A549 (cell line): ENCODE measurements at regions not wholly inside any gene's neighbourhood (a gene's known extent, or its start where the extent isn't known, plus 50 kb on each side); places are given as distances from the start of the nearest gene placed in this dataset.

Experiments used
- ATAC-seq, 2 experiments: fragments of 200-7000 bp in 1 of 2; fragments of >200 bp in 1 of 2; cut with Nextera tagmentation in 1 of 2; cut with Tn5 transposase in 1 of 2; 3 replicates each; pipeline versions ENCODE4 v1.8.0 to v1.9.1; 2018 to 2020; ENCODE audit warnings: mild to moderate bottlenecking in 1 of 2, moderate library complexity in 1 of 2
- CTCF ChIA-PET: fragments of 300-600 bp; sonication (Branson Sonifier 250); formaldehyde crosslinking; extraction: SDS; loops from one replicate; lab custom pipeline; 2021; ENCODE audit warnings: antibody characterized with exemption, inconsistent platforms; lab: Yijun Ruan, JAX
- POLR2A ChIA-PET: fragments of 350-600 bp; formaldehyde crosslinking; extraction: SDS; loops from one replicate; lab custom pipeline; 2021; ENCODE audit warnings: antibody characterized with exemption, inconsistent platforms; lab: Yijun Ruan, JAX
- DNase-seq, 2 experiments: peaks; one replicate each; pipeline versions ENCODE4 v3.0.0 to v3.0.0-alpha.2; 2011 to 2016; ENCODE audit warnings: low read depth in 1 of 2, low spot score in 1 of 2
- FAIRE-seq: peaks from 2 replicates; lab custom pipeline; 2011; peaks lifted over from hg19 to GRCh38; lab: Jason Lieb, UNC
- H3K27ac ChIP-seq, 2 experiments: fragments of >200 bp; sonication (Bioruptor Twin); formaldehyde crosslinking; 3 replicates each; pipeline ENCODE4 v1.5.1; 2016 to 2017
- H3K4me1 ChIP-seq: fragments of >200 bp; sonication (Bioruptor Twin); formaldehyde crosslinking; 3 replicates; pipeline ENCODE4 v1.6.1; 2016
- H3K4me2 ChIP-seq: fragments of >200 bp; sonication (Bioruptor Twin); formaldehyde crosslinking; 3 replicates; pipeline ENCODE4 v1.6.1; 2016
- H3K4me3 ChIP-seq: fragments of >200 bp; sonication (Bioruptor Twin); formaldehyde crosslinking; 3 replicates; pipeline ENCODE4 v1.5.1; 2016
- H3K9me3 ChIP-seq: fragments of >200 bp; sonication (Bioruptor Twin); formaldehyde crosslinking; 3 replicates; pipeline ENCODE4 v1.6.1; 2016
- CEBPB ChIP-seq, 2 experiments: fragments of >200 bp in 1 of 2; sonication (Bioruptor Twin) in 1 of 2; formaldehyde crosslinking in 1 of 2; IDR thresholded peaks; 2 replicates each; pipeline ENCODE4 v1.6.1; 2012 to 2016
- CHD2 ChIP-seq: fragments of 150-350 bp; IDR thresholded peaks from 2 replicates; pipeline ENCODE4 v1.6.1; 2014; ENCODE audit warnings: low read length; ENCODE audit not compliant: partially characterized antibody
- ESRRA ChIP-seq: fragments of 150-350 bp; IDR thresholded peaks from 2 replicates; pipeline ENCODE4 v1.6.1; 2014; ENCODE audit warnings: mild to moderate bottlenecking, low read length, borderline replicate concordance
- FOSL2 ChIP-seq, 2 experiments: fragments of 450-650 bp in 1 of 2; fragments of >200 bp in 1 of 2; sonication (Bioruptor Twin) in 1 of 2; formaldehyde crosslinking; IDR thresholded peaks; 2 replicates each; pipeline versions ENCODE4 v1.5.0 to v1.6.1; 2016 to 2020; ENCODE audit warnings: mild to moderate bottlenecking in 1 of 2, moderate library complexity in 1 of 2
- FOXS1 ChIP-seq: fragments of 250-450 bp; sonication (Bioruptor Pico); IDR thresholded peaks from 2 replicates; pipeline ENCODE4 v1.5.0; 2020; ENCODE audit warnings: mild to moderate bottlenecking, moderate library complexity
- HEYL ChIP-seq: fragments of 250-450 bp; sonication (Bioruptor Pico); IDR thresholded peaks from 2 replicates; pipeline ENCODE4 v1.8.0; 2021; ENCODE audit warnings: mild to moderate bottlenecking, moderate library complexity
- HOXA7 ChIP-seq: fragments of 250-450 bp; sonication (Bioruptor Pico); IDR thresholded peaks from 2 replicates; pipeline ENCODE4 v1.5.0; 2020; ENCODE audit warnings: mild to moderate bottlenecking, moderate library complexity
- KDM1A ChIP-seq: fragments of 200-600 bp; sonication (generic); IDR thresholded peaks from 2 replicates; pipeline ENCODE4 v1.6.1; 2016; ENCODE audit warnings: low read depth, mild to moderate bottlenecking
- KDM5A ChIP-seq: fragments of 200-600 bp; sonication (generic); IDR thresholded peaks from 2 replicates; pipeline ENCODE4 v1.6.1; 2016; ENCODE audit warnings: antibody characterized with exemption, mild to moderate bottlenecking
- MAFK ChIP-seq: fragments of 450-650 bp; IDR thresholded peaks from 2 replicates; pipeline ENCODE4 v1.6.1; 2014; ENCODE audit not compliant: partially characterized antibody
- MAZ ChIP-seq: fragments of 150-350 bp; IDR thresholded peaks from 2 replicates; pipeline ENCODE4 v1.6.1; 2014; ENCODE audit warnings: antibody characterized with exemption, low read depth, low read length, borderline replicate concordance
- MYC ChIP-seq: IDR thresholded peaks from 2 replicates; pipeline ENCODE4 v1.6.1; 2012; ENCODE audit warnings: mild to moderate bottlenecking, inconsistent platforms, low read length, improper control_type of control experiment, borderline replicate concordance
- NFE2L2 ChIP-seq: fragments of 150-350 bp; conservative IDR thresholded peaks from 2 replicates; pipeline ENCODE4 v1.6.1; 2014; ENCODE audit warnings: low read length
- NPAS2 ChIP-seq: fragments of 250-450 bp; sonication (Bioruptor Pico); IDR thresholded peaks from 2 replicates; pipeline ENCODE4 v1.8.0; 2022; ENCODE audit warnings: mild to moderate bottlenecking, moderate library complexity, borderline replicate concordance
- PHF8 ChIP-seq: fragments of 200-600 bp; sonication (generic); IDR thresholded peaks from 2 replicates; pipeline ENCODE4 v1.6.1; 2016; ENCODE audit warnings: low read depth, mild to moderate bottlenecking, antibody characterized with exemption, moderate library complexity, borderline replicate concordance
- POLR2A ChIP-seq: IDR thresholded peaks from 2 replicates; pipeline ENCODE4 v1.6.1; 2012; ENCODE audit warnings: mild to moderate bottlenecking, low read length
- RCOR1 ChIP-seq: fragments of 150-350 bp; IDR thresholded peaks from 2 replicates; pipeline ENCODE4 v1.6.1; 2014; ENCODE audit warnings: antibody characterized with exemption, low read length, low read depth
- RNF2 ChIP-seq: fragments of 200-600 bp; sonication (generic); IDR thresholded peaks from 2 replicates; pipeline ENCODE4 v1.6.1; 2016; ENCODE audit warnings: low read depth, mild to moderate bottlenecking, antibody characterized with exemption, moderate library complexity, borderline replicate concordance
- SMC3 ChIP-seq: fragments of >200 bp; sonication (Bioruptor Twin); formaldehyde crosslinking; IDR thresholded peaks from 3 replicates; pipeline ENCODE4 v1.6.1; 2018; ENCODE audit warnings: inconsistent platforms
- ZC3H11A ChIP-seq: fragments of 450-650 bp; IDR thresholded peaks from 2 replicates; pipeline ENCODE4 v1.6.1; 2014; ENCODE audit warnings: antibody characterized with exemption, mild to moderate bottlenecking
- ZSCAN20 ChIP-seq: fragments of 250-450 bp; sonication (Bioruptor Pico); IDR thresholded peaks from 2 replicates; pipeline ENCODE4 v1.8.0; 2022; ENCODE audit warnings: mild to moderate bottlenecking, moderate library complexity
- WGBS: methylation state at CpG from one replicate; pipeline ENCODE4 v1.1.6; 2017; ENCODE audit errors: missing lambda C conversion rate; 5-methylcytosine and 5-hydroxymethylcytosine counted together
- TF ChIP-seq, protein P1 (sequence below): IDR thresholded peaks from 2 replicates; pipeline ENCODE4 v1.6.1; 2012
- TF ChIP-seq, protein P2 (sequence below): fragments of >200 bp; sonication (Bioruptor Twin); formaldehyde crosslinking; IDR thresholded peaks from 3 replicates; pipeline ENCODE4 v1.6.1; 2016
- TF ChIP-seq, protein P3 (sequence below): fragments of 450-650 bp; IDR thresholded peaks from 2 replicates; pipeline ENCODE4 v1.6.1; 2014; ENCODE audit warnings: antibody characterized with exemption
- TF ChIP-seq, protein P4 (sequence below): fragments of >200 bp; sonication (Bioruptor Twin); formaldehyde crosslinking; IDR thresholded peaks from 3 replicates; pipeline ENCODE4 v1.5.1; 2016
- TF ChIP-seq, protein P5 (sequence below): fragments of 200-600 bp; sonication (generic); IDR thresholded peaks from 2 replicates; pipeline ENCODE4 v1.6.1; 2016; ENCODE audit warnings: antibody characterized with exemption, mild to moderate bottlenecking, moderate library complexity
- TF ChIP-seq, protein P6 (sequence below): IDR thresholded peaks from 2 replicates; pipeline ENCODE4 v1.6.1; 2012; ENCODE audit warnings: low read depth, borderline replicate concordance
- TF ChIP-seq, protein P7 (sequence below): fragments of 250-450 bp; sonication (Bioruptor Pico); IDR thresholded peaks from 2 replicates; pipeline ENCODE4 v1.5.0; 2020; ENCODE audit warnings: low read depth, mild to moderate bottlenecking, moderate library complexity

DNA sequence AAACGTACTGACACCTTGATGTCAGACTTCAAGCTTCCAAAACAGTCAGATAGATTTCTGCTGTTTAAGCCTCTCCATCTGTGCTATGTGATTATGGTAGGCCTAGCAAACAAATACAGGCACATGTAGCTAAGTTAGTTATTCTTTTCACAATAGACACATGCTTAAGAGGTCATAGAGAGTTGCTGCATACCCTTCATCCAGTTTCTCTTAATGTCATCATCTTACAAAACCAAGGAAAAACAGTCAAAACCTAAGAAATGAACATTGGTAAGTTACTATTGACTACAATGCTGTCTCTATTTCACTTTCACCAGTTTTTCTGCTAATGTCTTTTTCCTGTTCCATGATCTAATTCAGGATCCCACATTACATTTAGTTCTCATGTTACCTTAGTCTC is 946.8 kb downstream of the TUSC7 start:
- Histone ChIP-seq H3K4me3 (no peak overlapping the region), H3K27ac (no peak overlapping the region), H3K4me2 (no peak overlapping the region), H3K4me1 (peaks cover 2% of the 10 kb centered on the region; the same call in 2 of the 3 replicates), H3K9me3 (no peaks in the 10 kb centered on the region)
- FAIRE-seq = peak; percentile 49
- ATAC-seq = no peak
- TF ChIP-seq HEYL (CRISPR knock-in tag) (no peak), ZSCAN20 (CRISPR knock-in tag) (no peak), MAFK (no peak), MAZ (no peak), POLR2A (no peak), NFE2L2 (no peak), KDM1A (no peak), SMC3 (no peak), ESRRA (no peak), RNF2 (no peak), HOXA7 (no peak)
- TF ChIP-seq, protein P1, sequence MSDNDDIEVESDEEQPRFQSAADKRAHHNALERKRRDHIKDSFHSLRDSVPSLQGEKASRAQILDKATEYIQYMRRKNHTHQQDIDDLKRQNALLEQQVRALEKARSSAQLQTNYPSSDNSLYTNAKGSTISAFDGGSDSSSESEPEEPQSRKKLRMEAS = no peak
- TF ChIP-seq, protein P2, sequence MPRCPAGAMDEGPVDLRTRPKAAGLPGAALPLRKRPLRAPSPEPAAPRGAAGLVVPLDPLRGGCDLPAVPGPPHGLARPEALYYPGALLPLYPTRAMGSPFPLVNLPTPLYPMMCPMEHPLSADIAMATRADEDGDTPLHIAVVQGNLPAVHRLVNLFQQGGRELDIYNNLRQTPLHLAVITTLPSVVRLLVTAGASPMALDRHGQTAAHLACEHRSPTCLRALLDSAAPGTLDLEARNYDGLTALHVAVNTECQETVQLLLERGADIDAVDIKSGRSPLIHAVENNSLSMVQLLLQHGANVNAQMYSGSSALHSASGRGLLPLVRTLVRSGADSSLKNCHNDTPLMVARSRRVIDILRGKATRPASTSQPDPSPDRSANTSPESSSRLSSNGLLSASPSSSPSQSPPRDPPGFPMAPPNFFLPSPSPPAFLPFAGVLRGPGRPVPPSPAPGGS = no peak
- TF ChIP-seq, protein P3, sequence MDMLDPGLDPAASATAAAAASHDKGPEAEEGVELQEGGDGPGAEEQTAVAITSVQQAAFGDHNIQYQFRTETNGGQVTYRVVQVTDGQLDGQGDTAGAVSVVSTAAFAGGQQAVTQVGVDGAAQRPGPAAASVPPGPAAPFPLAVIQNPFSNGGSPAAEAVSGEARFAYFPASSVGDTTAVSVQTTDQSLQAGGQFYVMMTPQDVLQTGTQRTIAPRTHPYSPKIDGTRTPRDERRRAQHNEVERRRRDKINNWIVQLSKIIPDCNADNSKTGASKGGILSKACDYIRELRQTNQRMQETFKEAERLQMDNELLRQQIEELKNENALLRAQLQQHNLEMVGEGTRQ = no peak
- TF ChIP-seq, protein P4, sequence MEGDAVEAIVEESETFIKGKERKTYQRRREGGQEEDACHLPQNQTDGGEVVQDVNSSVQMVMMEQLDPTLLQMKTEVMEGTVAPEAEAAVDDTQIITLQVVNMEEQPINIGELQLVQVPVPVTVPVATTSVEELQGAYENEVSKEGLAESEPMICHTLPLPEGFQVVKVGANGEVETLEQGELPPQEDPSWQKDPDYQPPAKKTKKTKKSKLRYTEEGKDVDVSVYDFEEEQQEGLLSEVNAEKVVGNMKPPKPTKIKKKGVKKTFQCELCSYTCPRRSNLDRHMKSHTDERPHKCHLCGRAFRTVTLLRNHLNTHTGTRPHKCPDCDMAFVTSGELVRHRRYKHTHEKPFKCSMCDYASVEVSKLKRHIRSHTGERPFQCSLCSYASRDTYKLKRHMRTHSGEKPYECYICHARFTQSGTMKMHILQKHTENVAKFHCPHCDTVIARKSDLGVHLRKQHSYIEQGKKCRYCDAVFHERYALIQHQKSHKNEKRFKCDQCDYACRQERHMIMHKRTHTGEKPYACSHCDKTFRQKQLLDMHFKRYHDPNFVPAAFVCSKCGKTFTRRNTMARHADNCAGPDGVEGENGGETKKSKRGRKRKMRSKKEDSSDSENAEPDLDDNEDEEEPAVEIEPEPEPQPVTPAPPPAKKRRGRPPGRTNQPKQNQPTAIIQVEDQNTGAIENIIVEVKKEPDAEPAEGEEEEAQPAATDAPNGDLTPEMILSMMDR = no peak
- 67% methylated on average over 1 of the region's 1 CpG for WGBS
- CTCF ChIA-PET = no interaction called here
- POLR2A ChIA-PET = no interaction called here
- DNase-seq = no peak

DNA sequence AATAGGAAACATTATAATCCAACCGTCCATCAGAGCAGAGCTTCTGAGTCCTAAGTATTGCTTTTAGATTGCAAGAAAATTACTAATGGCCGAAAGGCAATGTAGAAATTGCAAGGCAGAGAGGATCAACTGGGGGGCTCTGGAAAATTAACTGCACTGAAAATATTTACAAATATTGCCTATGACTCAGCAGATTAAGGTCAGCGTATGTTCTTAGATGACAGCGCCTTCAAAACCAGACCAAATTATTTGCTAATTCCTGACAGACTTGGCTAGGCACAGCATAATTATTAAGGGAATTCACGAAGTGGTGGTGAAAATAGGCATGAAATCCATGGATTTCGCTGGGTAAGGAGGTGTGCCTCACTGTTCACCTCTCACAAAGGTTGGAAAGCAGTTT is 947.7 kb downstream of the TUSC7 start:
- Histone ChIP-seq H3K27ac (no peak overlapping the region), H3K4me3 (no peak overlapping the region), H3K4me2 (no peak overlapping the region), H3K4me1 (peaks cover 6% of the 10 kb centered on the region; the same call in 2 of the 3 replicates), H3K9me3 (no peaks in the 10 kb centered on the region)
- no peak for DNase-seq
- ATAC-seq = no peak
- 77% methylated on average over 6 of the region's 6 CpGs for WGBS
- no peak for FAIRE-seq
- ChIA-PET CTCF (no interaction called here), POLR2A (no interaction called here)
- TF ChIP-seq RCOR1 = no peak
- TF ChIP-seq KDM5A = no peak
- TF ChIP-seq, protein P5, sequence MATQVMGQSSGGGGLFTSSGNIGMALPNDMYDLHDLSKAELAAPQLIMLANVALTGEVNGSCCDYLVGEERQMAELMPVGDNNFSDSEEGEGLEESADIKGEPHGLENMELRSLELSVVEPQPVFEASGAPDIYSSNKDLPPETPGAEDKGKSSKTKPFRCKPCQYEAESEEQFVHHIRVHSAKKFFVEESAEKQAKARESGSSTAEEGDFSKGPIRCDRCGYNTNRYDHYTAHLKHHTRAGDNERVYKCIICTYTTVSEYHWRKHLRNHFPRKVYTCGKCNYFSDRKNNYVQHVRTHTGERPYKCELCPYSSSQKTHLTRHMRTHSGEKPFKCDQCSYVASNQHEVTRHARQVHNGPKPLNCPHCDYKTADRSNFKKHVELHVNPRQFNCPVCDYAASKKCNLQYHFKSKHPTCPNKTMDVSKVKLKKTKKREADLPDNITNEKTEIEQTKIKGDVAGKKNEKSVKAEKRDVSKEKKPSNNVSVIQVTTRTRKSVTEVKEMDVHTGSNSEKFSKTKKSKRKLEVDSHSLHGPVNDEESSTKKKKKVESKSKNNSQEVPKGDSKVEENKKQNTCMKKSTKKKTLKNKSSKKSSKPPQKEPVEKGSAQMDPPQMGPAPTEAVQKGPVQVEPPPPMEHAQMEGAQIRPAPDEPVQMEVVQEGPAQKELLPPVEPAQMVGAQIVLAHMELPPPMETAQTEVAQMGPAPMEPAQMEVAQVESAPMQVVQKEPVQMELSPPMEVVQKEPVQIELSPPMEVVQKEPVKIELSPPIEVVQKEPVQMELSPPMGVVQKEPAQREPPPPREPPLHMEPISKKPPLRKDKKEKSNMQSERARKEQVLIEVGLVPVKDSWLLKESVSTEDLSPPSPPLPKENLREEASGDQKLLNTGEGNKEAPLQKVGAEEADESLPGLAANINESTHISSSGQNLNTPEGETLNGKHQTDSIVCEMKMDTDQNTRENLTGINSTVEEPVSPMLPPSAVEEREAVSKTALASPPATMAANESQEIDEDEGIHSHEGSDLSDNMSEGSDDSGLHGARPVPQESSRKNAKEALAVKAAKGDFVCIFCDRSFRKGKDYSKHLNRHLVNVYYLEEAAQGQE = no peak
- no peak for TF ChIP-seq CHD2
- TF ChIP-seq, protein P3 = no peak
- TF ChIP-seq ZC3H11A = no peak
- TF ChIP-seq FOSL2 (IDR thresholded peaks at IDR 0.05) = no peak
- no peak for TF ChIP-seq FOSL2 (CRISPR knock-in tag; IDR thresholded peaks at IDR 0.05)
- TF ChIP-seq NFE2L2 = peak; percentile 55
- no peak for TF ChIP-seq POLR2A
- TF ChIP-seq FOXS1 (CRISPR knock-in tag) = no peak
- TF ChIP-seq MAFK = peak; percentile 66
- TF ChIP-seq, protein P6, sequence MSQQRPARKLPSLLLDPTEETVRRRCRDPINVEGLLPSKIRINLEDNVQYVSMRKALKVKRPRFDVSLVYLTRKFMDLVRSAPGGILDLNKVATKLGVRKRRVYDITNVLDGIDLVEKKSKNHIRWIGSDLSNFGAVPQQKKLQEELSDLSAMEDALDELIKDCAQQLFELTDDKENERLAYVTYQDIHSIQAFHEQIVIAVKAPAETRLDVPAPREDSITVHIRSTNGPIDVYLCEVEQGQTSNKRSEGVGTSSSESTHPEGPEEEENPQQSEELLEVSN = no peak
- TF ChIP-seq CEBPB (IDR thresholded peaks at IDR 0.05) = no peak
- TF ChIP-seq NPAS2 = no peak
- no peak for TF ChIP-seq PHF8
- TF ChIP-seq ZSCAN20 (CRISPR knock-in tag) = no peak
- TF ChIP-seq, protein P7, sequence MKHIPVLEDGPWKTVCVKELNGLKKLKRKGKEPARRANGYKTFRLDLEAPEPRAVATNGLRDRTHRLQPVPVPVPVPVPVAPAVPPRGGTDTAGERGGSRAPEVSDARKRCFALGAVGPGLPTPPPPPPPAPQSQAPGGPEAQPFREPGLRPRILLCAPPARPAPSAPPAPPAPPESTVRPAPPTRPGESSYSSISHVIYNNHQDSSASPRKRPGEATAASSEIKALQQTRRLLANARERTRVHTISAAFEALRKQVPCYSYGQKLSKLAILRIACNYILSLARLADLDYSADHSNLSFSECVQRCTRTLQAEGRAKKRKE (CRISPR knock-in tag) = no peak
- no peak for TF ChIP-seq MYC
